ENCODE measurements at regions not wholly inside any gene's neighbourhood (a gene's known extent, or its start where the extent isn't known, plus 50 kb on each side); places are given as distances from the start of the nearest gene placed in this dataset.

DNA sequence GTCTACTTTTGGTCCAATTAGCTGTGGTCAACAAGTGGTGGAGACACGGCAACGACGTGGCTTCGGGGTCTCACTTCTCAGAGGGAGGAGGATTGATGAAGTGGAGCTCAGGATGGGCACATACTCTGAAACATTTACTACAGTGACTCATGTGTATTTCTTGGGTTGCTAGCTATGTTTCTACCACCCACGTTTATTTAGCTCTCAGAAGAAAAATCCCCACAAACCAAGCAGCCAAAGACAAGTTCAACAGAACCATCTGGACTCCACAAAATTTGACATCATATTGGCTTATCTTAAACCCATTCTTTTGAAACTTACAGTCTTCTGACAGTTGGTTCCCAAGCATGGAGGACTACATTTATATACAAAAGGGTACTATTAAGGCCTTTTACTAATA, 158.0 kb downstream of the CBLL2 start:
- TF ChIP-seq, protein P1, sequence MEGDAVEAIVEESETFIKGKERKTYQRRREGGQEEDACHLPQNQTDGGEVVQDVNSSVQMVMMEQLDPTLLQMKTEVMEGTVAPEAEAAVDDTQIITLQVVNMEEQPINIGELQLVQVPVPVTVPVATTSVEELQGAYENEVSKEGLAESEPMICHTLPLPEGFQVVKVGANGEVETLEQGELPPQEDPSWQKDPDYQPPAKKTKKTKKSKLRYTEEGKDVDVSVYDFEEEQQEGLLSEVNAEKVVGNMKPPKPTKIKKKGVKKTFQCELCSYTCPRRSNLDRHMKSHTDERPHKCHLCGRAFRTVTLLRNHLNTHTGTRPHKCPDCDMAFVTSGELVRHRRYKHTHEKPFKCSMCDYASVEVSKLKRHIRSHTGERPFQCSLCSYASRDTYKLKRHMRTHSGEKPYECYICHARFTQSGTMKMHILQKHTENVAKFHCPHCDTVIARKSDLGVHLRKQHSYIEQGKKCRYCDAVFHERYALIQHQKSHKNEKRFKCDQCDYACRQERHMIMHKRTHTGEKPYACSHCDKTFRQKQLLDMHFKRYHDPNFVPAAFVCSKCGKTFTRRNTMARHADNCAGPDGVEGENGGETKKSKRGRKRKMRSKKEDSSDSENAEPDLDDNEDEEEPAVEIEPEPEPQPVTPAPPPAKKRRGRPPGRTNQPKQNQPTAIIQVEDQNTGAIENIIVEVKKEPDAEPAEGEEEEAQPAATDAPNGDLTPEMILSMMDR (IDR thresholded peaks at IDR 0.05; ENCODE audit: low read depth, low read length): no peak
- TF ChIP-seq EZH2phosphoT487 (IDR thresholded peaks at IDR 0.05; ENCODE audit: low read depth): no peak
